ENCODE measurements at regions not wholly inside any gene's neighbourhood (a gene's known extent, or its start where the extent isn't known, plus 50 kb on each side); places are given as distances from the start of the nearest gene placed in this dataset.

DNA sequence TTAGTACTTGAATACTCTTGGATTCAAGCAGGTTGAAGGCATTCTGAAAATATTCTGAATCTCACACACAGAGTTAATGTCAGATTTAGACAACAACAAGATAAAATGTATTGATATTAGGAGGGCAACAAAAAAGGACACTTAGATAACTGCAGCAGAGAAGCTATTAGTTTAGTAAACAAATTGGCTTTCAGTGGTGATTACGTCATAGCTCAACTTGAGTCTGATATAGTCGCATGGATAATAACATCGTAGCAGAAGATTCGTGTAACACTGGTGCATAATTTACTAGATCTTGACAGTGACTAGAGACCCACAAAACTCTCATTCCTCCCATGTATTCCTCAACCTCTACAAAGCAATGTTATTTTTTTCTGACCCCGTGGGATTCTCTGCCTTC is 268.3 kb downstream of the KCNJ2 start:
- H3K4me2 ChIP-seq (ENCODE audit: insufficient read depth in 1 of 2, low read depth in 2 of 2, low read length in 2 of 2): no peak overlapping the region
- no peak overlapping the region for H3K18ac ChIP-seq (ENCODE audit: extremely low read depth, low read length)
- no peak overlapping the region for H3K56ac ChIP-seq (replicated peaks; ENCODE audit: insufficient read length, low read depth, low read length)
- no peak overlapping the region for H3K4ac ChIP-seq (replicated peaks; ENCODE audit: insufficient read length, low read depth, low read length)
- H3K79me1 ChIP-seq (ENCODE audit: low read depth, low read length): no peaks in the 10 kb centered on the region
- ChIA-PET CTCF (ENCODE audit: partially characterized antibody) (no interaction called here), POLR2A (ENCODE audit: partially characterized antibody) (no interaction called here)
- no peak overlapping the region for H3K4me3 ChIP-seq (ENCODE audit: extremely low read depth in 1 of 4, insufficient read depth in 2 of 4, low read depth in 3 of 4, low read length in 4 of 4)
- TF ChIP-seq KDM5A (IDR thresholded peaks at IDR 0.05; ENCODE audit: low read length) (no peak), HDAC6 (IDR thresholded peaks at IDR 0.05; ENCODE audit: low read depth, low read length) (no peak)
- H2BK15ac ChIP-seq (ENCODE audit: low read length): no peak overlapping the region
- 90% methylated on average over 5 of the region's 5 CpGs; no CpG with 5 or more reads in 1 of the 2 experiments for WGBS, 2 experiments (ENCODE audit: extremely low coverage in 1 of 2, insufficient coverage in 1 of 2, insufficient read length in 1 of 2, insufficient replicate concordance in 2 of 2, low coverage in 1 of 2, low lambda C conversion rate in 2 of 2, missing lambda C conversion rate in 1 of 2)
- no peak overlapping the region for H4K91ac ChIP-seq (replicated peaks; ENCODE audit: insufficient read length, low read length)
- H2BK12ac ChIP-seq (ENCODE audit: low read depth, low read length): no peak overlapping the region
- H2AFZ ChIP-seq (ENCODE audit: low read length): no peak overlapping the region; the same call in 1 of the 2 replicates
- no peak overlapping the region for H4K5ac ChIP-seq (ENCODE audit: insufficient read length, low read depth, low read length)
- no peaks in the 10 kb centered on the region for H3K79me2 ChIP-seq (ENCODE audit: control insufficient read depth in 1 of 2, insufficient read depth in 2 of 2, low read length in 2 of 2)
- no peaks in the 10 kb centered on the region for H3K9me3 ChIP-seq (ENCODE audit: insufficient read depth in 2 of 2, low read depth in 1 of 2, low read length in 1 of 2)
- H2AK5ac ChIP-seq (ENCODE audit: low read depth, low read length): no peak overlapping the region
- no peak overlapping the region for H3K23ac ChIP-seq (ENCODE audit: insufficient read length)
- H4K8ac ChIP-seq (ENCODE audit: extremely low read depth, insufficient read depth, low read length): no peak overlapping the region
- no peaks in the 10 kb centered on the region for H3K27me3 ChIP-seq (replicated peaks in 1 of 4; ENCODE audit: control insufficient read depth in 3 of 4, extremely low read depth in 1 of 4, insufficient read depth in 3 of 4, low read length in 3 of 4)
- H2BK120ac ChIP-seq (replicated peaks; ENCODE audit: low read depth, low read length): no peak overlapping the region
- no peak overlapping the region for H2BK20ac ChIP-seq (ENCODE audit: low read length)
- H3K27ac ChIP-seq (ENCODE audit: low read depth, low read length): no peak overlapping the region
- no peak overlapping the region for H3K14ac ChIP-seq (ENCODE audit: insufficient read length)
- H3K4me1 ChIP-seq (replicated peaks in 1 of 4; ENCODE audit: control insufficient read depth in 3 of 4, insufficient read depth in 4 of 4, low read length in 3 of 4): no peaks in the 10 kb centered on the region
- H3K23me2 ChIP-seq (ENCODE audit: low read depth, low read length): no peaks in the 10 kb centered on the region
- H4K20me1 ChIP-seq (replicated peaks in 1 of 2; ENCODE audit: control insufficient read depth in 1 of 2, insufficient read depth in 2 of 2, low read length in 2 of 2): no peaks in the 10 kb centered on the region
- H3K9ac ChIP-seq (replicated peaks in 1 of 4; ENCODE audit: extremely low read depth in 1 of 4, low read depth in 3 of 4, low read length in 3 of 4): no peak overlapping the region
- H2BK5ac ChIP-seq (ENCODE audit: low read depth, low read length): no peak overlapping the region
- FAIRE-seq: no peak
- H3K36me3 ChIP-seq (ENCODE audit: control insufficient read depth in 2 of 4, insufficient read depth in 4 of 4, low read length in 3 of 4): no peaks in the 10 kb centered on the region
- no peak for DNase-seq (ENCODE audit: low read depth in 1 of 2, low spot score in 2 of 2)
